Keratinocyte (primary cell): ENCODE measurements at regions not wholly inside any gene's neighbourhood (a gene's known extent, or its start where the extent isn't known, plus 50 kb on each side); places are given as distances from the start of the nearest gene placed in this dataset.

Experiments
- EZH2 ChIP-seq: IDR thresholded peaks from one replicate; pipeline ENCODE4 v1.6.1; 2012; ENCODE audit warnings: inconsistent platforms, mild to moderate bottlenecking, low read length, moderate library complexity
- TF ChIP-seq, protein P1 (sequence below), 3 experiments: IDR thresholded peaks in 1 of 3; conservative IDR thresholded peaks in 1 of 3; optimal IDR thresholded peaks in 1 of 3; 2 replicates in 2 of 3; 3 replicates in 1 of 3; pipeline versions ENCODE3 to v1.5.1; 2011; ENCODE audit warnings: low read length in 3 of 3, mild to moderate bottlenecking in 3 of 3, moderate library complexity in 2 of 3, control low read depth in 1 of 3, inconsistent platforms in 1 of 3; ENCODE audit not compliant: insufficient read depth in 2 of 3; ENCODE audit errors: extremely low read depth in 1 of 3

DNA sequence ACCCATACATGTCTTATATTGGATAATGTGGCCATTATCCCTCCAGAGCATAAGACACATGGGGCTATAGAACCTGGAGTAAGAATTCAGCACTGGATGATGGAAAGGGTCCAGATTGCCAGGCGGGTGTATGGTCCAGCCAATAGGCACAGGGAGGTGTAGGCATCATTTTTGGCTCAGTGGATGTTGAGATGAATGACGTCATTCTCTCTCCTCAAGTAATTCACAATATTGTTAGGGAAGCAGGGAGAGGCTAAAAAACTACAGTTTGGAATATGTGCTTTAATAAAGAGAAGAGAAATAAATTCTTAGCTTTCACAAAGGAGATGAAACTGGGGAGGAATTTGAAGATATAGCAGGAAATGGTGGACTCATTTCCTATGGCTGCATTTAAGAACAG, 461.1 kb upstream of the GOT2 start:
- TF ChIP-seq, protein P1, sequence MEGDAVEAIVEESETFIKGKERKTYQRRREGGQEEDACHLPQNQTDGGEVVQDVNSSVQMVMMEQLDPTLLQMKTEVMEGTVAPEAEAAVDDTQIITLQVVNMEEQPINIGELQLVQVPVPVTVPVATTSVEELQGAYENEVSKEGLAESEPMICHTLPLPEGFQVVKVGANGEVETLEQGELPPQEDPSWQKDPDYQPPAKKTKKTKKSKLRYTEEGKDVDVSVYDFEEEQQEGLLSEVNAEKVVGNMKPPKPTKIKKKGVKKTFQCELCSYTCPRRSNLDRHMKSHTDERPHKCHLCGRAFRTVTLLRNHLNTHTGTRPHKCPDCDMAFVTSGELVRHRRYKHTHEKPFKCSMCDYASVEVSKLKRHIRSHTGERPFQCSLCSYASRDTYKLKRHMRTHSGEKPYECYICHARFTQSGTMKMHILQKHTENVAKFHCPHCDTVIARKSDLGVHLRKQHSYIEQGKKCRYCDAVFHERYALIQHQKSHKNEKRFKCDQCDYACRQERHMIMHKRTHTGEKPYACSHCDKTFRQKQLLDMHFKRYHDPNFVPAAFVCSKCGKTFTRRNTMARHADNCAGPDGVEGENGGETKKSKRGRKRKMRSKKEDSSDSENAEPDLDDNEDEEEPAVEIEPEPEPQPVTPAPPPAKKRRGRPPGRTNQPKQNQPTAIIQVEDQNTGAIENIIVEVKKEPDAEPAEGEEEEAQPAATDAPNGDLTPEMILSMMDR (optimal IDR thresholded peaks at IDR 0.05 in 1 of 3, IDR thresholded peaks at IDR 0.05 in 1 of 3, conservative IDR thresholded peaks at IDR 0.05 in 1 of 3; ENCODE audit: extremely low read depth in 1 of 3, insufficient read depth in 2 of 3, low read length in 3 of 3): no peak
- no peak for TF ChIP-seq EZH2
